ENCODE measurements at regions not wholly inside any gene's neighbourhood (a gene's known extent, or its start where the extent isn't known, plus 50 kb on each side); places are given as distances from the start of the nearest gene placed in this dataset.
A peak's percentile ranks its signal among the peaks of the same experiment; 100 is the strongest.

- H3F3A ChIP-seq (ENCODE audit: low read depth): no peaks in the 10 kb centered on the region
- H3K27me3 ChIP-seq (ENCODE audit: insufficient read depth, low read length, poor library complexity, severe bottlenecking): no peaks in the 10 kb centered on the region
- no peak overlapping the region for H3K9ac ChIP-seq (ENCODE audit: low read depth, low read length, poor library complexity, severe bottlenecking)
- H4K20me1 ChIP-seq (ENCODE audit: insufficient read depth, low read length, poor library complexity, severe bottlenecking): no peaks in the 10 kb centered on the region
- no peak for TF ChIP-seq CTCF (conservative IDR thresholded peaks at IDR 0.05; ENCODE audit: low read length)
- no peak for TF ChIP-seq EZH2phosphoT487 (IDR thresholded peaks at IDR 0.05; ENCODE audit: borderline replicate concordance)
- H3K36me3 ChIP-seq (ENCODE audit: insufficient read depth, low read length): no peaks in the 10 kb centered on the region
- no peaks in the 10 kb centered on the region for H3K9me2 ChIP-seq (replicated peaks; ENCODE audit: low read depth, low read length)
- peak overlapping the region; percentile 5 for H3K4me3 ChIP-seq (ENCODE audit: low read length, poor library complexity, severe bottlenecking)
- no peak overlapping the region for H2AFZ ChIP-seq (ENCODE audit: low read length)
- H3K9me3 ChIP-seq (ENCODE audit: insufficient read depth, low read depth, low read length): peaks cover 9% of the 10 kb centered on the region; the same call in 1 of the 2 replicates
- peaks cover 47% of the 10 kb centered on the region for H3K4me1 ChIP-seq (ENCODE audit: insufficient read depth, low read length, poor library complexity, severe bottlenecking)
- peak overlapping the region; percentile 15 for H3K4me2 ChIP-seq (ENCODE audit: low read depth, low read length, poor library complexity, severe bottlenecking)
- no peaks in the 10 kb centered on the region for H3K79me2 ChIP-seq (ENCODE audit: insufficient read depth, low read length)
These were observed 51.6 kb upstream of the C15orf39 start for GRCh38 chr15:75149867-75150709.

GRCh38 chr15:75151214-75152128 lies 50.2 kb upstream of the C15orf39 start:
- Histone ChIP-seq H2AFZ (ENCODE audit: low read length) (peak overlapping the region; percentile 32), H3K9ac (ENCODE audit: low read depth, low read length, poor library complexity, severe bottlenecking) (peak overlapping the region; percentile 46)

More at GRCh38 chr15:75151214-75152128, 50.2 kb upstream of the C15orf39 start:
- Histone ChIP-seq H3K27me3 (ENCODE audit: insufficient read depth, low read length, poor library complexity, severe bottlenecking) (no peaks in the 10 kb centered on the region), H3K9me3 (ENCODE audit: insufficient read depth, low read depth, low read length) (peaks cover 8% of the 10 kb centered on the region; the same call in 1 of the 2 replicates), H3K4me2 (ENCODE audit: low read depth, low read length, poor library complexity, severe bottlenecking) (peak overlapping the region; percentile 10), H3F3A (ENCODE audit: low read depth) (no peaks in the 10 kb centered on the region), H3K36me3 (ENCODE audit: insufficient read depth, low read length) (no peaks in the 10 kb centered on the region), H3K9me2 (replicated peaks; ENCODE audit: low read depth, low read length) (no peaks in the 10 kb centered on the region), H4K20me1 (ENCODE audit: insufficient read depth, low read length, poor library complexity, severe bottlenecking) (no peaks in the 10 kb centered on the region), H3K4me3 (ENCODE audit: low read length, poor library complexity, severe bottlenecking) (no peak overlapping the region), H3K79me2 (ENCODE audit: insufficient read depth, low read length) (no peaks in the 10 kb centered on the region), H3K4me1 (ENCODE audit: insufficient read depth, low read length, poor library complexity, severe bottlenecking) (peaks cover 48% of the 10 kb centered on the region)
- TF ChIP-seq EZH2phosphoT487 (IDR thresholded peaks at IDR 0.05; ENCODE audit: borderline replicate concordance) (no peak), CTCF (conservative IDR thresholded peaks at IDR 0.05; ENCODE audit: low read length) (no peak)
